GM12878 (cell line): ENCODE measurements at regions not wholly inside any gene's neighbourhood (a gene's known extent, or its start where the extent isn't known, plus 50 kb on each side); places are given as distances from the start of the nearest gene placed in this dataset.

ENCODE experiments used
- CBFB ChIP-seq: IDR thresholded peaks from 2 replicates; pipeline ENCODE4 v1.6.1; 2016; ENCODE audit warnings: antibody characterized with exemption, low read depth
- ESRRA ChIP-seq: IDR thresholded peaks from 2 replicates; pipeline ENCODE4 v1.6.1; 2012; ENCODE audit warnings: mild to moderate bottlenecking, low read length, improper control_type of control experiment
- HCFC1 ChIP-seq: fragments of 150-350 bp; IDR thresholded peaks from 2 replicates; pipeline ENCODE4 v1.6.1; 2014; ENCODE audit warnings: low read length
- NR2C1 ChIP-seq: fragments of 450-650 bp; IDR thresholded peaks from 2 replicates; pipeline ENCODE4 v1.6.1; 2017; ENCODE audit warnings: antibody characterized with exemption, mild to moderate bottlenecking, moderate library complexity
- PML ChIP-seq: IDR thresholded peaks from 2 replicates; pipeline ENCODE4 v1.6.1; 2012; ENCODE audit warnings: low read length, inconsistent platforms
- POU2F2 ChIP-seq: IDR thresholded peaks from 3 replicates; pipeline ENCODE4 v1.6.1; 2011; ENCODE audit warnings: low read depth, mild to moderate bottlenecking, low read length, borderline replicate concordance
- RELA ChIP-seq: fragments of 450-650 bp; IDR thresholded peaks from 2 replicates; pipeline ENCODE4 v1.8.0; 2014; ENCODE audit warnings: borderline replicate concordance; ENCODE audit not compliant: partially characterized antibody
- SPI1 ChIP-seq: IDR thresholded peaks from 2 replicates; pipeline ENCODE4 v1.6.1; 2011; ENCODE audit warnings: low read depth, mild to moderate bottlenecking, low read length, moderate library complexity, borderline replicate concordance; ENCODE audit not compliant: insufficient read depth
- SUPT20H ChIP-seq: IDR thresholded peaks from 2 replicates; pipeline ENCODE4 v1.6.1; 2011; ENCODE audit warnings: low read depth, mild to moderate bottlenecking, low read length, moderate library complexity, borderline replicate concordance; ENCODE audit not compliant: control insufficient read depth
- TBL1XR1 ChIP-seq: IDR thresholded peaks from 2 replicates; pipeline ENCODE4 v1.6.1; 2012; ENCODE audit warnings: low read depth, low read length, improper control_type of control experiment
- ZBTB40 ChIP-seq: fragments of 450-650 bp; IDR thresholded peaks from 2 replicates; pipeline ENCODE4 v1.6.1; 2016; ENCODE audit warnings: mild to moderate bottlenecking, moderate library complexity, borderline replicate concordance
- ZNF384 ChIP-seq: IDR thresholded peaks from 2 replicates; pipeline ENCODE4 v1.6.1; 2012; ENCODE audit warnings: low read depth, mild to moderate bottlenecking, low read length, improper control_type of control experiment, borderline replicate concordance

GRCh38 chr17:13228225-13228624, 210.4 kb upstream of the ELAC2 start (continued):
- TF ChIP-seq SUPT20H = no peak
- no peak for TF ChIP-seq RELA
- TF ChIP-seq HCFC1 = no peak
- no peak for TF ChIP-seq SPI1
- TF ChIP-seq CBFB = no peak
- no peak for TF ChIP-seq NR2C1
- no peak for TF ChIP-seq TBL1XR1
- TF ChIP-seq ESRRA = no peak
- no peak for TF ChIP-seq ZNF384
- TF ChIP-seq PML = no peak
- no peak for TF ChIP-seq ZBTB40
- no peak for TF ChIP-seq POU2F2
